ENCODE measurements at regions not wholly inside any gene's neighbourhood (a gene's known extent, or its start where the extent isn't known, plus 50 kb on each side); places are given as distances from the start of the nearest gene placed in this dataset.

GRCh38 chr5:72661405-72661804, 154.2 kb upstream of the ZNF366 start:
- Histone ChIP-seq H3K79me2 (ENCODE audit: control insufficient read depth, insufficient read depth, low read length) (no peaks in the 10 kb centered on the region), H3K36me3 (ENCODE audit: control insufficient read depth in 2 of 2, extremely low read depth in 1 of 2, insufficient read depth in 2 of 2, low read length in 2 of 2) (no peaks in the 10 kb centered on the region), H3K9me1 (ENCODE audit: control insufficient read depth, extremely low read depth, insufficient read depth, low read length) (no peaks in the 10 kb centered on the region), H3K4me2 (ENCODE audit: control insufficient read depth, extremely low read depth, insufficient read depth, low read depth, low read length) (no peak overlapping the region), H3K4me3 (ENCODE audit: control insufficient read depth in 2 of 3, extremely low read depth in 1 of 3, insufficient read depth in 2 of 3, low read depth in 1 of 3, low read length in 3 of 3) (no peak overlapping the region), H3K27ac (ENCODE audit: control insufficient read depth, insufficient read depth, low read length) (no peak overlapping the region), H4K20me1 (ENCODE audit: control insufficient read depth, extremely low read depth, insufficient read depth, low read length) (no peaks in the 10 kb centered on the region), H2AFZ (ENCODE audit: control insufficient read depth, low read length) (no peak overlapping the region), H3K27me3 (ENCODE audit: control insufficient read depth, extremely low read depth, insufficient read depth, low read length) (peaks cover 20% of the 10 kb centered on the region), H3K4me1 (ENCODE audit: control insufficient read depth, extremely low read depth, insufficient read depth, low read length) (no peaks in the 10 kb centered on the region), H3K9me3 (ENCODE audit: control insufficient read depth, low read depth, low read length) (no peaks in the 10 kb centered on the region), H3K9ac (ENCODE audit: control insufficient read depth, extremely low read depth, insufficient read depth, low read length) (no peak overlapping the region)
- FAIRE-seq: no peak
- no peak for DNase-seq (ENCODE audit: low read depth, low spot score)
- dilution Hi-C loops (cut with MboI; ENCODE audit: extremely low pct_ligation_motif_present, low sequenced_read_pairs): no loop called here
- TF ChIP-seq CTCF (optimal IDR thresholded peaks at IDR 0.05 in 1 of 3, IDR thresholded peaks at IDR 0.05 in 1 of 3, conservative IDR thresholded peaks at IDR 0.05 in 1 of 3; ENCODE audit: extremely low read depth in 1 of 3, insufficient read depth in 2 of 3, low read length in 3 of 3): no peak

GRCh38 chr5:72659726-72660125, 152.5 kb upstream of the ZNF366 start:
- FAIRE-seq: no peak

More at GRCh38 chr5:72659726-72660125, 152.5 kb upstream of the ZNF366 start:
- Histone ChIP-seq H2AFZ (ENCODE audit: control insufficient read depth, low read length) (no peak overlapping the region), H3K4me2 (ENCODE audit: control insufficient read depth, extremely low read depth, insufficient read depth, low read depth, low read length) (no peak overlapping the region), H3K27ac (ENCODE audit: control insufficient read depth, insufficient read depth, low read length) (no peak overlapping the region), H3K27me3 (ENCODE audit: control insufficient read depth, extremely low read depth, insufficient read depth, low read length) (peaks cover 20% of the 10 kb centered on the region), H3K79me2 (ENCODE audit: control insufficient read depth, insufficient read depth, low read length) (no peaks in the 10 kb centered on the region), H3K4me3 (ENCODE audit: control insufficient read depth in 2 of 3, extremely low read depth in 1 of 3, insufficient read depth in 2 of 3, low read depth in 1 of 3, low read length in 3 of 3) (no peak overlapping the region), H3K9me3 (ENCODE audit: control insufficient read depth, low read depth, low read length) (no peaks in the 10 kb centered on the region), H3K4me1 (ENCODE audit: control insufficient read depth, extremely low read depth, insufficient read depth, low read length) (no peaks in the 10 kb centered on the region), H3K36me3 (ENCODE audit: control insufficient read depth in 2 of 2, extremely low read depth in 1 of 2, insufficient read depth in 2 of 2, low read length in 2 of 2) (no peaks in the 10 kb centered on the region), H3K9ac (ENCODE audit: control insufficient read depth, extremely low read depth, insufficient read depth, low read length) (no peak overlapping the region), H3K9me1 (ENCODE audit: control insufficient read depth, extremely low read depth, insufficient read depth, low read length) (no peaks in the 10 kb centered on the region), H4K20me1 (ENCODE audit: control insufficient read depth, extremely low read depth, insufficient read depth, low read length) (no peaks in the 10 kb centered on the region)
- dilution Hi-C loops (cut with MboI; ENCODE audit: extremely low pct_ligation_motif_present, low sequenced_read_pairs): no loop called here
- TF ChIP-seq EZH2 (IDR thresholded peaks at IDR 0.05; ENCODE audit: low read length) (no peak), CTCF (optimal IDR thresholded peaks at IDR 0.05 in 1 of 3, IDR thresholded peaks at IDR 0.05 in 1 of 3, conservative IDR thresholded peaks at IDR 0.05 in 1 of 3; ENCODE audit: extremely low read depth in 1 of 3, insufficient read depth in 2 of 3, low read length in 3 of 3) (no peak)
- DNase-seq (ENCODE audit: low read depth, low spot score): no peak
